ENCODE measurements at regions not wholly inside any gene's neighbourhood (a gene's known extent, or its start where the extent isn't known, plus 50 kb on each side); places are given as distances from the start of the nearest gene placed in this dataset.

DNA sequence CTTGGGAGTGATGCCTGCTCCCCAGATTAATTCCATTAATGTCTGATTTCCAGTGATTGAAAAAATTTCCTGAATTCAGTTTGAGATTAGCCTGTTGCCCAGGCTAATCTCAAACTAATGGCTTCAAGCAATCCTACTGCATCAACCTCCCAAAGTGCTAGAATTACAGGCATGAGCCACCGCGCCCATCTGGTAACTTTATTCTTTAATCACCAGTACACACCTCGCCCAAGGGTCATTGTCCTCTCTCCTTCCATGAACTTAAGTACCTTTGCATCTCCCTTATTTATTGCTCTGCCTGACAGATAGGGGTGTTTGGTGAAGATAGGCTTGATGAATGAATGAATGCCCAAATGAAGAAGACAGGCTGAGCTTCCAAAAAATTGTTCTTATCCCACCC, 366.5 kb downstream of the SIPA1L2 start:
- TF ChIP-seq, protein P1, sequence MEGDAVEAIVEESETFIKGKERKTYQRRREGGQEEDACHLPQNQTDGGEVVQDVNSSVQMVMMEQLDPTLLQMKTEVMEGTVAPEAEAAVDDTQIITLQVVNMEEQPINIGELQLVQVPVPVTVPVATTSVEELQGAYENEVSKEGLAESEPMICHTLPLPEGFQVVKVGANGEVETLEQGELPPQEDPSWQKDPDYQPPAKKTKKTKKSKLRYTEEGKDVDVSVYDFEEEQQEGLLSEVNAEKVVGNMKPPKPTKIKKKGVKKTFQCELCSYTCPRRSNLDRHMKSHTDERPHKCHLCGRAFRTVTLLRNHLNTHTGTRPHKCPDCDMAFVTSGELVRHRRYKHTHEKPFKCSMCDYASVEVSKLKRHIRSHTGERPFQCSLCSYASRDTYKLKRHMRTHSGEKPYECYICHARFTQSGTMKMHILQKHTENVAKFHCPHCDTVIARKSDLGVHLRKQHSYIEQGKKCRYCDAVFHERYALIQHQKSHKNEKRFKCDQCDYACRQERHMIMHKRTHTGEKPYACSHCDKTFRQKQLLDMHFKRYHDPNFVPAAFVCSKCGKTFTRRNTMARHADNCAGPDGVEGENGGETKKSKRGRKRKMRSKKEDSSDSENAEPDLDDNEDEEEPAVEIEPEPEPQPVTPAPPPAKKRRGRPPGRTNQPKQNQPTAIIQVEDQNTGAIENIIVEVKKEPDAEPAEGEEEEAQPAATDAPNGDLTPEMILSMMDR (IDR thresholded peaks at IDR 0.05): no peak
- no peak for TF ChIP-seq ZFX (IDR thresholded peaks at IDR 0.05; ENCODE audit: borderline replicate concordance)

Data from 22Rv1 (cell line).